ENCODE measurements at regions not wholly inside any gene's neighbourhood (a gene's known extent, or its start where the extent isn't known, plus 50 kb on each side); places are given as distances from the start of the nearest gene placed in this dataset.

DNA sequence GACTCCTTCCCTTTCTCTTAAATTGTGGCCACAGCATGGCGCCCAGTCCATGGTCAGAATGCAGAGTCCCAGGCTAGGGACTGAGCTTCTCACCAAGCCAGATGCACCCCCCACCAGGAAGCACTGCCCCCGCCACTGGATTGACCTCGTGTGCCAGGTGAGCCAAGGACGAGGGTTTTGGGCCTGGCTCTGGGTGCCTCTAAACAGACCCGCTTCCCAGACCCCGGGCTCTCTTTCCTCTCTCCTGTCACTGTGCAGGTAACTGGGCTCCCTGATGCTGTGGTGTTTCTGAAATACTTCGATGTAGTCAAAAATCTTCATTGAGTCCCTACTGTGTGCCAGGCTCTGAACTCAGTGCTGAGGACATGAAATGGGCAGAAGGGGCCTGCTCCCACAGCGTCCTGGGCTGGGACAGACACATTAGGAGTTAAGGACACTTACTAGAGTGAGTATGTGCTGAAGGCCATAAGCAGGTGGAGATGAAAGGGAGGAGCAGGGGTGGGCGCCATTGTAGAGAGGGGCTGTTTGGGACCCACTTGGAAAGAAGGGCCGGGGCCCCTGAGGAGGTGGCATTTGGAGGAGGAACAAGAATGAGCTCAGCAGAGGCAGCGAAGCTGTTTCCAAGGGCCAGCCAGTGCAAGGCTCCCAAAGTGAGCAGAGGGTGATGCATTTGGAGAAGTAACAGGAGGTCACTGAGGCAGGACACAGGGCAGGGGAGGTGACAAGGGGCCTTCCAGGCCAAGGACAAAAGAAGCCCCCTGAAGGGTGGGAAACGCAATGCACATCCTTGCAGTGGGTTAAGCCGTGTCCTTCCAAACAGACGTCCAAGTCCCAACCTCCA is 217.1 kb downstream of the ANKRD60 start:
- no peak for DNase-seq (ENCODE audit: low spot score)
- no peaks in the 10 kb centered on the region for H3K27me3 ChIP-seq
- H3K27ac ChIP-seq = no peak overlapping the region
- TF ChIP-seq, protein P1, sequence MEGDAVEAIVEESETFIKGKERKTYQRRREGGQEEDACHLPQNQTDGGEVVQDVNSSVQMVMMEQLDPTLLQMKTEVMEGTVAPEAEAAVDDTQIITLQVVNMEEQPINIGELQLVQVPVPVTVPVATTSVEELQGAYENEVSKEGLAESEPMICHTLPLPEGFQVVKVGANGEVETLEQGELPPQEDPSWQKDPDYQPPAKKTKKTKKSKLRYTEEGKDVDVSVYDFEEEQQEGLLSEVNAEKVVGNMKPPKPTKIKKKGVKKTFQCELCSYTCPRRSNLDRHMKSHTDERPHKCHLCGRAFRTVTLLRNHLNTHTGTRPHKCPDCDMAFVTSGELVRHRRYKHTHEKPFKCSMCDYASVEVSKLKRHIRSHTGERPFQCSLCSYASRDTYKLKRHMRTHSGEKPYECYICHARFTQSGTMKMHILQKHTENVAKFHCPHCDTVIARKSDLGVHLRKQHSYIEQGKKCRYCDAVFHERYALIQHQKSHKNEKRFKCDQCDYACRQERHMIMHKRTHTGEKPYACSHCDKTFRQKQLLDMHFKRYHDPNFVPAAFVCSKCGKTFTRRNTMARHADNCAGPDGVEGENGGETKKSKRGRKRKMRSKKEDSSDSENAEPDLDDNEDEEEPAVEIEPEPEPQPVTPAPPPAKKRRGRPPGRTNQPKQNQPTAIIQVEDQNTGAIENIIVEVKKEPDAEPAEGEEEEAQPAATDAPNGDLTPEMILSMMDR (IDR thresholded peaks at IDR 0.05) = no peak
- H3K9me3 ChIP-seq = peaks cover 0 to 7% of the 10 kb centered on the region in 2 donors
- no peaks in the 10 kb centered on the region for H3K36me3 ChIP-seq
- H3K4me3 ChIP-seq = no peak overlapping the region
- H3K4me1 ChIP-seq = no peaks in the 10 kb centered on the region

DNA sequence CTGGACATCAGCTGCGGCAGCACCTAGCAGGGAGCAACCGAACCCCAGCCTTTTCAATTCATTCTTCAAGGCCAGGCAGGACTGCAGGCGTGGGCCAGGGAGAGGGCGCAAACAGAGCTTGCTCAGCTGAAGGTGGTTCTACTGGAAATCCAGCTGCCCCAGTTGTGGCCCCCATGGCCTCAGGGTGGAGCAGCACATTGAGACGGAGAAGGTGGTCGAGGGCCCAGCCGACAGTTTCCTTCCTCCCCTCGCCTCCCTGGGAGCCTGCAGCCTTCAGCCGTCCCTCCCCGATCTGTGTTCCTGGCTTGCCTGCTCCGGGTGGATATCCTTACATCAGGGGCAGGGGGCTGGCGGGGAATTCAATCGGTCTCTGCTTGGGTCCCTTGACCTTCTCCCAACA is 217.8 kb downstream of the ANKRD60 start:
- TF ChIP-seq, protein P1 (IDR thresholded peaks at IDR 0.05) = no peak
- Histone ChIP-seq H3K27ac (no peak overlapping the region), H3K9me3 (peaks cover 0 to 7% of the 10 kb centered on the region in 2 donors), H3K4me1 (no peaks in the 10 kb centered on the region), H3K36me3 (no peaks in the 10 kb centered on the region), H3K27me3 (no peaks in the 10 kb centered on the region), H3K4me3 (no peak overlapping the region)
- no peak for DNase-seq (ENCODE audit: low spot score)

DNA sequence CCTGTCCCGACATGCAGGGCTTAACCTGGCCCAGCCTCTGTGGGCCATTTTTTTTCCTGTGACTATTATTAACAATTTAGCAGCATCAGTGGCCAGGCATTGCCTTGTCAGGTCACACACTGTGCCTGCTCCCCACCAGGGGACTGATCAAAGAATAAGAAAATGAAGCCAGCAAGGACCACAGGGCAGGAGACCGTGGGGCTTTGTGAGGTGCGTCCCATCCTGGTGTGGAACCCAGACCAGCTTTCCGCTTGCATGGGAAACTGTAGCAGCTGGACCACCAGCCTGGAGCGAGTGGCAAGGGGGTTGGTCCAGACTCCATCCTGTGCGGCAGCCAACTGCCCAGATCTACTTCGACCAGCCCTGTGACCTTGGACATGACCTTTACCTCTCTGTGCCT is 218.3 kb downstream of the ANKRD60 start:
- H3K4me3 ChIP-seq = no peak overlapping the region
- peaks cover 0 to 5% of the 10 kb centered on the region in 2 donors for H3K9me3 ChIP-seq
- no peak overlapping the region for H3K27ac ChIP-seq
- no peaks in the 10 kb centered on the region for H3K27me3 ChIP-seq
- DNase-seq (ENCODE audit: low spot score) = no peak
- H3K4me1 ChIP-seq = no peaks in the 10 kb centered on the region
- TF ChIP-seq, protein P1 (IDR thresholded peaks at IDR 0.05) = no peak
- H3K36me3 ChIP-seq = no peaks in the 10 kb centered on the region

DNA sequence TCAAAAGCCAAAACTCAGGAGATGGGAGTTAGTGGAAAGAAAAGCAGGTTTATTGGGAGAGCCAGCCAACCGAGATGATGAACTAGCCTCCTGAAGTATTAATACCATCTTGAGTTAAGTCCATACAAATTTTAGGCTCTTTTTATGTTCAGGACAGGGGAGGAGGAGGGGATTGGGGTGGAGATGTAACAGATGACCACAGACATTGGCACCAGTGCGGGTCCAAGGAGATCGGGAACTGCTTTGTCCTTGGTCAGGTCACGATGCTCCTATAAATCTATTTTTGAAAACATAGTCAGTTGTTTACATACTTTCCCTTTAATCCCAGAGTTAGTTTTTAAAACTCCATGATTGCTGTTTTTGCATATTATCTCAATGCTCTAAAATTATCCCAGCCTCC is 219.6 kb downstream of the ANKRD60 start:
- TF ChIP-seq, protein P1 (IDR thresholded peaks at IDR 0.05) = no peak
- Histone ChIP-seq H3K4me1 (no peaks in the 10 kb centered on the region), H3K27ac (no peak overlapping the region), H3K27me3 (no peaks in the 10 kb centered on the region), H3K9me3 (no peaks in the 10 kb centered on the region), H3K4me3 (no peak overlapping the region), H3K36me3 (no peaks in the 10 kb centered on the region)
- no peak for DNase-seq (ENCODE audit: low spot score)

DNA sequence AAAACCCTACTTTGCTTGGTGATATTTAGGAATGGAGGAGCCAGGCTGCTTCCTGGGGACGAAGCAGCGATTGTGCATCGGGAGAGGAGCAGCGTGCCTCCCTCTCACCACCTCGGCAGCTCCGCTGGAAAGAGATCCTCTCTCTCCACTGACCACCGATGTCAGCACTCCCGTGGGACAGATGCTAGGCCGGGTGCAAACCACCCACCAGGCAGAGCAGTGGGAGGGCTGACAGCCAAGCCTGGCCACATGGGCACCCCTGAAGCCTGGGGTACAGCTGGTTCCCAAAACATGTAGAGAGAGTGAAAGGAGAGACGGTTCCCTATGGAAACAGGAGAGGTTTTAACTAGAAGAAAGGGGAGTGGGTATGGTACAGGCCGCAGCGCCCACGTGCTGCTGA is 220.0 kb downstream of the ANKRD60 start:
- no peak overlapping the region for H3K27ac ChIP-seq
- H3K36me3 ChIP-seq = no peaks in the 10 kb centered on the region
- DNase-seq (ENCODE audit: low spot score) = no peak
- H3K4me3 ChIP-seq = no peak overlapping the region
- H3K9me3 ChIP-seq = no peaks in the 10 kb centered on the region
- H3K27me3 ChIP-seq = no peaks in the 10 kb centered on the region
- TF ChIP-seq, protein P1 (IDR thresholded peaks at IDR 0.05) = no peak
- H3K4me1 ChIP-seq = no peaks in the 10 kb centered on the region

DNA sequence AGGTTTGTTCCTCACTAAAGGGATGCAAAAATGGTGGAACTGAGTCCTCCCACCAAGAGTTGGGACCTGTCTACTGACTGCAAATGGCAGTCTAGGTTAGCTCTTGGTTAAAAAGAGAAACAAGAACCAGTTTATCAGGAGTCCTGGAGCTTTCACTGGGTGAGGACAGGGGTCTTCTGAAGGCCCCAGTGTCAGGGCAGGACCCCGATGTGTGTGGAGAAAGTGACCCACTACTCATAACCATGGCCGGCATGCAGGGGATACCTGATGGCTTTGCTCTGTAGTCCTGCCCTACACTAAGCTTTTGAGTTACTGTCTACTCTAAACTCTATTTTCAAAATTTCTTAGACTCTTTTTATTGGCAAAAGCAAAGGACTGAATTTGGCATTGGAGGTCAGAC is 220.5 kb downstream of the ANKRD60 start:
- Histone ChIP-seq H3K4me3 (no peak overlapping the region), H3K4me1 (no peaks in the 10 kb centered on the region), H3K36me3 (no peaks in the 10 kb centered on the region), H3K27me3 (no peaks in the 10 kb centered on the region), H3K9me3 (no peaks in the 10 kb centered on the region), H3K27ac (no peak overlapping the region)
- no peak for DNase-seq (ENCODE audit: low spot score)
- TF ChIP-seq, protein P1 (IDR thresholded peaks at IDR 0.05) = no peak
